IMR-90 (cell line): ENCODE measurements at regions not wholly inside any gene's neighbourhood (a gene's known extent, or its start where the extent isn't known, plus 50 kb on each side); places are given as distances from the start of the nearest gene placed in this dataset.
"Not testable (repeated sequence)": the region's sequence is repeated elsewhere in the genome, so short reads cannot be mapped to it uniquely, and the experiment has no call there.

ENCODE experiments used
- ATAC-seq: fragments of 200-7000 bp; cut with Tn5 transposase; 2 replicates; pipeline ENCODE4 v1.9.1; 2020; ENCODE audit warnings: low read depth, mild to moderate bottlenecking, moderate library complexity
- BruUV-seq: library from RNA; stranded (reverse); fragments of 400-500 nt; replicated peaks from 2 replicates; lab custom pipeline; 2021; lab: Mats Ljungman, UMichigan
- CTCF ChIA-PET: fragments of 300-600 bp; formaldehyde crosslinking; extraction: SDS; loops from one replicate; lab custom pipeline; 2021; ENCODE audit warnings: antibody characterized with exemption; lab: Yijun Ruan, JAX
- POLR2A ChIA-PET: fragments of 300-600 bp; sonication (Branson Sonifier 250); formaldehyde crosslinking; loops from one replicate; lab custom pipeline; 2022; ENCODE audit warnings: antibody characterized with exemption; ENCODE audit not compliant: unreplicated experiment; lab: Charles Lee
- DNase-seq: peaks from one replicate; pipeline ENCODE4 v3.0.0; 2013
- H2AFZ ChIP-seq: replicated peaks from 2 replicates; pipeline ENCODE3; 2013; ENCODE audit warnings: low read length, mild to moderate bottlenecking; ENCODE audit not compliant: poor library complexity
- H2AK5ac ChIP-seq: 2 replicates; pipeline ENCODE4 v1.6.1; 2013; ENCODE audit warnings: low read depth, low read length, inconsistent platforms
- H2AK9ac ChIP-seq: replicated peaks from 2 replicates; pipeline ENCODE3; 2013; ENCODE audit warnings: mild to moderate bottlenecking, low read depth, low read length, moderate library complexity; ENCODE audit not compliant: poor library complexity
- H2BK120ac ChIP-seq: 2 replicates; pipeline ENCODE4 v1.6.1; 2013; ENCODE audit warnings: low read depth, low read length, inconsistent platforms
- H2BK15ac ChIP-seq: 3 replicates; pipeline ENCODE4 v1.6.1; 2013; ENCODE audit warnings: low read depth, low read length, inconsistent platforms
- H2BK20ac ChIP-seq: 2 replicates; pipeline ENCODE4 v1.6.1; 2013; ENCODE audit warnings: low read depth, mild to moderate bottlenecking, inconsistent platforms, low read length, moderate library complexity
- H2BK5ac ChIP-seq: 2 replicates; pipeline ENCODE4 v1.6.1; 2013; ENCODE audit warnings: mild to moderate bottlenecking, low read depth, low read length, inconsistent platforms; ENCODE audit not compliant: poor library complexity, severe bottlenecking
- H3K14ac ChIP-seq: replicated peaks from 2 replicates; pipeline ENCODE4 v1.6.1; 2013; ENCODE audit warnings: low read depth, low read length, inconsistent platforms
- H3K18ac ChIP-seq: 2 replicates; pipeline ENCODE4 v1.6.1; 2013; ENCODE audit warnings: low read depth, low read length, control low read depth
- H3K23ac ChIP-seq: 2 replicates; pipeline ENCODE4 v1.6.1; 2013; ENCODE audit warnings: low read depth, low read length, inconsistent platforms
- H3K27ac ChIP-seq: 2 replicates; pipeline ENCODE4 v1.5.1; 2013; ENCODE audit warnings: mild to moderate bottlenecking, control low read depth, low read length; ENCODE audit not compliant: insufficient read depth
- H3K27me3 ChIP-seq: 2 replicates; pipeline ENCODE4 v1.6.1; 2013; ENCODE audit warnings: low read length; ENCODE audit not compliant: control insufficient read depth, insufficient read depth
- H3K36me3 ChIP-seq: 2 replicates; pipeline ENCODE4 v1.6.1; 2013; ENCODE audit warnings: low read length, mixed read lengths; ENCODE audit not compliant: control insufficient read depth, insufficient read depth
- H3K4ac ChIP-seq: 2 replicates; pipeline ENCODE4 v1.6.1; 2013; ENCODE audit warnings: low read depth, low read length, inconsistent platforms
- H3K4me1 ChIP-seq: 2 replicates; pipeline ENCODE4 v1.6.1; 2013; ENCODE audit warnings: low read length, mixed read lengths; ENCODE audit not compliant: control insufficient read depth, insufficient read depth
- H3K4me2 ChIP-seq: 2 replicates; pipeline ENCODE4 v1.6.1; 2013; ENCODE audit warnings: low read depth, mild to moderate bottlenecking, control low read depth, low read length, moderate library complexity
- H3K4me3 ChIP-seq: 2 replicates; pipeline ENCODE4 v1.5.1; 2013; ENCODE audit warnings: low read depth, mild to moderate bottlenecking, control low read depth, low read length, moderate library complexity; ENCODE audit not compliant: insufficient read depth
- H3K56ac ChIP-seq: 2 replicates; pipeline ENCODE4 v1.6.1; 2013; ENCODE audit warnings: low read length, inconsistent platforms; ENCODE audit not compliant: insufficient read depth; ENCODE audit errors: extremely low read depth
- H3K79me1 ChIP-seq, 2 experiments: 2 replicates each; pipeline ENCODE4 v1.6.1; 2013; ENCODE audit warnings: low read length in 2 of 2, inconsistent platforms in 1 of 2, low read depth in 1 of 2
- H3K9ac ChIP-seq: 2 replicates; pipeline ENCODE4 v1.6.1; 2013; ENCODE audit warnings: low read depth, low read length, control low read depth
- H3K9me1 ChIP-seq: 2 replicates; pipeline ENCODE4 v1.6.1; 2013; ENCODE audit warnings: low read length, inconsistent platforms; ENCODE audit not compliant: insufficient read depth
- H3K9me3 ChIP-seq: 2 replicates; pipeline ENCODE4 v1.6.1; 2013; ENCODE audit warnings: low read length; ENCODE audit not compliant: control insufficient read depth, insufficient read depth
- H4K20me1 ChIP-seq: 2 replicates; pipeline ENCODE4 v1.6.1; 2013; ENCODE audit warnings: low read length, inconsistent platforms; ENCODE audit not compliant: insufficient read depth
- H4K5ac ChIP-seq: 2 replicates; pipeline ENCODE4 v1.6.1; 2013; ENCODE audit warnings: mild to moderate bottlenecking, low read depth, low read length, control low read depth
- H4K8ac ChIP-seq, 2 experiments: 2 replicates each; pipeline ENCODE4 v1.6.1; 2013; ENCODE audit warnings: low read depth in 2 of 2, low read length in 2 of 2, control low read depth in 1 of 2, inconsistent platforms in 1 of 2
- H4K91ac ChIP-seq: 2 replicates; pipeline ENCODE4 v1.6.1; 2013; ENCODE audit warnings: low read depth, low read length, inconsistent platforms; ENCODE audit not compliant: insufficient read depth
- WGBS, 2 experiments: methylation state at CpG; one replicate each; pipeline versions ENCODE4 v1.1.5 to v1.1.7; 2013; ENCODE audit warnings: missing lambda C conversion rate in 2 of 2; ENCODE audit not compliant: insufficient read length in 1 of 2; ENCODE audit errors: extremely low coverage in 2 of 2; 5-methylcytosine and 5-hydroxymethylcytosine counted together
- dilution Hi-C: fragments of 300-500 bp; cut with HindIII; formaldehyde crosslinking; loops from one replicate; pipeline ENCODE4 v1.14.3; 2018; ENCODE audit warnings: low sequenced_read_pairs; ENCODE audit not compliant: unreplicated experiment
- in situ Hi-C: fragments of 300-500 bp; cut with MboI; formaldehyde crosslinking; loops from 3 replicates; pipeline ENCODE4 v1.14.3; 2019; ENCODE audit warnings: low sequenced_read_pairs, inconsistent platforms, mixed read lengths
- intact Hi-C: fragments of 100-400 bp; cut with micrococcal nuclease; formaldehyde crosslinking; loops from 2 replicates; pipeline ENCODE4 v1.10.0; 2022

DNA sequence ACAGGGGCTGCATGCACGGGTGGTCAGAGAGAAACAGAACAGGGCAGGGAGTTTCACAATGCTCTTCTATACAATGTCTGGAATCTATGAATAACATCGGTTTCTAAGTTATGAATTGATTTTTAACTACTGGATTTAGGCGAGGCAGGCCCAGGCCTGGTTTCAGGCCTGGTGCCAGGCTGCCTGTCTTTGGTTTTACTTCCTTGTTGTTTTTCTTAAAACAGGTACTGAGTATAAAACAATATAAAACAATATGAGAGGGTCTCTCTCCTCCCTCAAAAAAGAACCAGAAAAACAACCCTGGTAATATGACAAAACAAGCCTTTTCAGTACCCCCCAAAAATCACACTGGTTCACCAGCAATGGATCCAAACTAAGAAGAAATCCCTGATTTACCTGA lies 196.1 kb upstream of the ANXA10 start:
- H2AK9ac ChIP-seq, dilution Hi-C loops, H3K23ac ChIP-seq, BruUV-seq, H3K9me3 ChIP-seq, H3K4me1 ChIP-seq, ATAC-seq, H3K4me2 ChIP-seq, H3K79me1 ChIP-seq, H3K14ac ChIP-seq, H4K91ac ChIP-seq, H3K56ac ChIP-seq, H2AFZ ChIP-seq, H2AK5ac ChIP-seq, H3K27ac ChIP-seq, in situ Hi-C loops, H4K8ac ChIP-seq, H2BK15ac ChIP-seq, H4K5ac ChIP-seq, CTCF ChIA-PET, intact Hi-C loops, H3K4me3 ChIP-seq, H3K4ac ChIP-seq, H2BK120ac ChIP-seq, H4K20me1 ChIP-seq, POLR2A ChIA-PET, H3K9ac ChIP-seq, H2BK5ac ChIP-seq, DNase-seq, H2BK20ac ChIP-seq, H3K36me3 ChIP-seq, H3K9me1 ChIP-seq, H3K27me3 ChIP-seq: not testable (repeated sequence)
- 0 out of 2 replicates have a peak overlapping the region, but pooled peaks have one; percentile 36 for H3K18ac ChIP-seq
- WGBS, 2 experiments = no CpG with 5 or more reads among the region's 3 CpGs
